H9 (cell line): ENCODE measurements at regions not wholly inside any gene's neighbourhood (a gene's known extent, or its start where the extent isn't known, plus 50 kb on each side); places are given as distances from the start of the nearest gene placed in this dataset.

ENCODE experiments used
- DNase-seq: peaks from one replicate; pipeline ENCODE4 v3.0.0-alpha.2; 2017
- H2AFZ ChIP-seq: one replicate; pipeline ENCODE4 v1.6.1; 2013; ENCODE audit warnings: mild to moderate bottlenecking, low read length, control low read depth, moderate library complexity
- H2AK5ac ChIP-seq: 2 replicates; pipeline ENCODE4 v1.6.1; 2013; ENCODE audit warnings: low read length, control low read depth, mixed read lengths; ENCODE audit not compliant: insufficient read length
- H2BK120ac ChIP-seq: one replicate; pipeline ENCODE4 v1.6.1; 2013; ENCODE audit warnings: low read depth, mild to moderate bottlenecking, low read length, control low read depth, inconsistent platforms; ENCODE audit not compliant: poor library complexity, severe bottlenecking
- H2BK12ac ChIP-seq: 2 replicates; pipeline ENCODE4 v1.6.1; 2013; ENCODE audit warnings: low read length, control low read depth, mixed read lengths, low read depth; ENCODE audit not compliant: insufficient read length
- H2BK15ac ChIP-seq: 2 replicates; pipeline ENCODE4 v1.6.1; 2013; ENCODE audit warnings: low read depth, low read length, control low read depth
- H2BK20ac ChIP-seq: one replicate; pipeline ENCODE4 v1.6.1; 2013; ENCODE audit warnings: low read depth, mild to moderate bottlenecking, low read length, control low read depth, inconsistent platforms; ENCODE audit not compliant: poor library complexity, severe bottlenecking
- H2BK5ac ChIP-seq: 2 replicates; pipeline ENCODE4 v1.6.1; 2013; ENCODE audit warnings: low read length, control low read depth, mixed read lengths; ENCODE audit not compliant: insufficient read length
- H3K14ac ChIP-seq: 2 replicates; pipeline ENCODE4 v1.6.1; 2013; ENCODE audit warnings: low read length, control low read depth; ENCODE audit not compliant: insufficient read depth
- H3K18ac ChIP-seq: 2 replicates; pipeline ENCODE4 v1.6.1; 2013; ENCODE audit warnings: low read depth, mild to moderate bottlenecking, mixed read lengths, low read length, control low read depth; ENCODE audit not compliant: insufficient read length
- H3K23ac ChIP-seq: 2 replicates; pipeline ENCODE4 v1.6.1; 2013; ENCODE audit warnings: low read length, control low read depth, mixed read lengths, low read depth; ENCODE audit not compliant: insufficient read length
- H3K23me2 ChIP-seq: 2 replicates; pipeline ENCODE4 v1.6.1; 2013; ENCODE audit warnings: low read depth, mild to moderate bottlenecking, mixed read lengths, low read length, control low read depth; ENCODE audit not compliant: insufficient read length, poor library complexity, severe bottlenecking
- H3K27ac ChIP-seq: 2 replicates; pipeline ENCODE4 v1.5.1; 2013; ENCODE audit warnings: low read length, control low read depth, mixed read lengths, low read depth; ENCODE audit not compliant: insufficient read length
- H3K27me3 ChIP-seq: 2 replicates; pipeline ENCODE4 v1.6.1; 2013; ENCODE audit warnings: low read length, control low read depth, inconsistent platforms; ENCODE audit not compliant: insufficient read depth
- H3K4ac ChIP-seq: 2 replicates; pipeline ENCODE4 v1.6.1; 2013; ENCODE audit warnings: low read depth, mild to moderate bottlenecking, control low read depth, inconsistent platforms, low read length, moderate library complexity
- H3K4me1 ChIP-seq: 2 replicates; pipeline ENCODE4 v1.6.1; 2013; ENCODE audit warnings: low read length, control low read depth, inconsistent platforms; ENCODE audit not compliant: insufficient read depth
- H3K4me2 ChIP-seq: 2 replicates; pipeline ENCODE4 v1.6.1; 2013; ENCODE audit warnings: low read length, control low read depth, mixed read lengths; ENCODE audit not compliant: insufficient read length, insufficient read depth
- H3K56ac ChIP-seq: 2 replicates; pipeline ENCODE4 v1.6.1; 2013; ENCODE audit warnings: low read depth, mild to moderate bottlenecking, mixed read lengths, low read length, control low read depth; ENCODE audit not compliant: insufficient read length
- H3K79me1 ChIP-seq: 2 replicates; pipeline ENCODE4 v1.6.1; 2013; ENCODE audit warnings: low read depth, mild to moderate bottlenecking, moderate library complexity, low read length, control low read depth, inconsistent platforms; ENCODE audit not compliant: insufficient read depth, poor library complexity, severe bottlenecking
- H3K79me2 ChIP-seq: 2 replicates; pipeline ENCODE4 v1.6.1; 2013; ENCODE audit warnings: low read length, control low read depth, inconsistent platforms; ENCODE audit not compliant: insufficient read depth
- H3K9ac ChIP-seq: 2 replicates; pipeline ENCODE4 v1.6.1; 2013; ENCODE audit warnings: low read length, control low read depth, mixed read lengths; ENCODE audit not compliant: insufficient read length; ENCODE audit errors: extremely low read depth
- H3K9me3 ChIP-seq: one replicate; pipeline ENCODE4 v1.6.1; 2013; ENCODE audit warnings: low read depth, low read length, inconsistent platforms; ENCODE audit not compliant: control insufficient read depth
- H3T11ph ChIP-seq: one replicate; pipeline ENCODE4 v1.6.1; 2013; ENCODE audit warnings: mild to moderate bottlenecking, low read length, control low read depth, inconsistent platforms
- H4K20me1 ChIP-seq: one replicate; pipeline ENCODE4 v1.6.1; 2013; ENCODE audit not compliant: control insufficient read depth, insufficient read length, insufficient read depth
- H4K5ac ChIP-seq: 2 replicates; pipeline ENCODE4 v1.6.1; 2013; ENCODE audit warnings: low read depth, mild to moderate bottlenecking, mixed read lengths, low read length, control low read depth; ENCODE audit not compliant: insufficient read length
- H4K8ac ChIP-seq: replicated peaks from 2 replicates; pipeline ENCODE4 v1.6.1; 2013; ENCODE audit warnings: low read length, control low read depth, mixed read lengths, low read depth; ENCODE audit not compliant: insufficient read length
- H4K91ac ChIP-seq: 2 replicates; pipeline ENCODE4 v1.6.1; 2013; ENCODE audit warnings: low read depth, mild to moderate bottlenecking, moderate library complexity, mixed read lengths, low read length, control low read depth; ENCODE audit not compliant: insufficient read length
- H3K27ac Mint-ChIP-seq, 3 experiments: 2 replicates in 2 of 3; 3 replicates in 1 of 3; pipeline ENCODE4 v1.8.0; 2020 to 2021; ENCODE audit warnings: mixed read lengths in 3 of 3, mild to moderate bottlenecking in 1 of 3, moderate library complexity in 1 of 3
- H3K27me3 Mint-ChIP-seq: 2 replicates; pipeline ENCODE4 v1.8.0; 2021; ENCODE audit warnings: low read depth, mild to moderate bottlenecking, moderate library complexity, mixed read lengths
- H3K36me3 Mint-ChIP-seq, 3 experiments: 2 replicates in 2 of 3; 3 replicates in 1 of 3; pipeline ENCODE4 v1.8.0; 2020 to 2021; ENCODE audit warnings: low read depth in 3 of 3, mixed read lengths in 3 of 3; ENCODE audit not compliant: insufficient read depth in 1 of 3
- H3K4me1 Mint-ChIP-seq, 2 experiments: 2 replicates each; pipeline ENCODE4 v1.8.0; 2020; ENCODE audit warnings: mixed read lengths in 2 of 2
- H3K4me3 Mint-ChIP-seq, 2 experiments: 2 replicates in 1 of 2; 3 replicates in 1 of 2; pipeline ENCODE4 v1.8.0; 2020 to 2021; ENCODE audit warnings: mild to moderate bottlenecking in 2 of 2, mixed read lengths in 2 of 2, moderate library complexity in 1 of 2
- H3K9me3 Mint-ChIP-seq, 2 experiments: 2 replicates in 1 of 2; 3 replicates in 1 of 2; pipeline ENCODE4 v1.8.0; 2020; ENCODE audit warnings: mild to moderate bottlenecking in 2 of 2, mixed read lengths in 2 of 2, moderate library complexity in 1 of 2
- WGBS: extraction: QIAGEN DNeasy Blood & Tissue Kit; methylation state at CpG from one replicate; pipeline ENCODE4 v1.1.7; 2013; ENCODE audit warnings: missing lambda C conversion rate, low lambda C conversion rate, mixed read lengths; ENCODE audit not compliant: insufficient read length; ENCODE audit errors: extremely low coverage; 5-methylcytosine and 5-hydroxymethylcytosine counted together
- TF ChIP-seq, protein P1 (sequence below): fragments of 200-600 bp; sonication (generic); conservative IDR thresholded peaks from 3 replicates; pipeline ENCODE4 v1.8.0; 2021; ENCODE audit warnings: antibody characterized with exemption, mild to moderate bottlenecking

DNA sequence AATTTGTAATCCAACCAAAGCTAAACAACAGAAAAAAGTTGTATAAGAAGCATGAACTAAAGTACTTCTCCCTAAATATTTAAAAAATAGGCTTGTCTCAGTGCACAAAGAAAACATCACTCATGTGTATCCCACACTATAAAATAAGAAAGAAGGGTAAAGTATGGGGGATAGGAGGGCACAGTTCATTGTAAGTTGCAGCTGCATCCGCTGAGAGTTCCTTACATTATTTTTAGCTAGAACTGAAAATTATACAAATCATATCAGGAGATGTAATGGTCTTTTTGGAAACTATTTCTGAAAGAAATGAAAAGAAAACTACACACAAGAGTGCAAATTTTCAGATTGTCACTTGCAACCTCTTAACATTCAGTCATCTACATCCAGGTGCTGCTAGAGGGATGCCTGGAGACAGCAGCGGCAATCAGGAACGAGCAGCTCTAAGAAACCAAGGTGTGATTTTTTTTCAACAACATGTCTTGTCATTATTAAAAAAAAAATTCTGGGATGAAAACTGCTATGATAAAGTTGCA is 273.6 kb downstream of the ASXL3 start:
- Mint-ChIP-seq H3K4me3 (no peak overlapping the region), H3K9me3 (no peaks in the 10 kb centered on the region), H3K27ac (no peak overlapping the region), H3K27me3 (no peaks in the 10 kb centered on the region), H3K4me1 (peaks cover 0 to 5% of the 10 kb centered on the region in 2 experiments; a peak in 1 of 4 replicates), H3K36me3 (no peaks in the 10 kb centered on the region)
- Histone ChIP-seq H2AK5ac (no peak overlapping the region), H2BK20ac (no peak overlapping the region), H3K9ac (no peak overlapping the region), H3K14ac (no peak overlapping the region), H3K23ac (no peak overlapping the region), H3K79me1 (no peaks in the 10 kb centered on the region), H3K4ac (no peak overlapping the region), H3K27ac (no peak overlapping the region), H2BK5ac (no peak overlapping the region), H3K56ac (no peak overlapping the region), H4K5ac (no peak overlapping the region), H4K20me1 (no peaks in the 10 kb centered on the region), H2BK120ac (no peak overlapping the region), H2AFZ (peak overlapping the region; percentile 40), H3K27me3 (no peaks in the 10 kb centered on the region), H2BK15ac (no peak overlapping the region), H3K18ac (no peak overlapping the region), H3T11ph (no peak overlapping the region), H4K91ac (no peak overlapping the region), H3K4me1 (no peaks in the 10 kb centered on the region), H2BK12ac (no peak overlapping the region), H3K9me3 (no peaks in the 10 kb centered on the region), H3K4me2 (no peak overlapping the region), H3K23me2 (no peaks in the 10 kb centered on the region), H4K8ac (no peak overlapping the region), H3K79me2 (no peaks in the 10 kb centered on the region)
- WGBS: no CpG with 5 or more reads among the region's 3 CpGs
- TF ChIP-seq, protein P1, sequence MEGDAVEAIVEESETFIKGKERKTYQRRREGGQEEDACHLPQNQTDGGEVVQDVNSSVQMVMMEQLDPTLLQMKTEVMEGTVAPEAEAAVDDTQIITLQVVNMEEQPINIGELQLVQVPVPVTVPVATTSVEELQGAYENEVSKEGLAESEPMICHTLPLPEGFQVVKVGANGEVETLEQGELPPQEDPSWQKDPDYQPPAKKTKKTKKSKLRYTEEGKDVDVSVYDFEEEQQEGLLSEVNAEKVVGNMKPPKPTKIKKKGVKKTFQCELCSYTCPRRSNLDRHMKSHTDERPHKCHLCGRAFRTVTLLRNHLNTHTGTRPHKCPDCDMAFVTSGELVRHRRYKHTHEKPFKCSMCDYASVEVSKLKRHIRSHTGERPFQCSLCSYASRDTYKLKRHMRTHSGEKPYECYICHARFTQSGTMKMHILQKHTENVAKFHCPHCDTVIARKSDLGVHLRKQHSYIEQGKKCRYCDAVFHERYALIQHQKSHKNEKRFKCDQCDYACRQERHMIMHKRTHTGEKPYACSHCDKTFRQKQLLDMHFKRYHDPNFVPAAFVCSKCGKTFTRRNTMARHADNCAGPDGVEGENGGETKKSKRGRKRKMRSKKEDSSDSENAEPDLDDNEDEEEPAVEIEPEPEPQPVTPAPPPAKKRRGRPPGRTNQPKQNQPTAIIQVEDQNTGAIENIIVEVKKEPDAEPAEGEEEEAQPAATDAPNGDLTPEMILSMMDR: no peak
- DNase-seq: no peak
